ENCODE measurements at regions not wholly inside any gene's neighbourhood (a gene's known extent, or its start where the extent isn't known, plus 50 kb on each side); places are given as distances from the start of the nearest gene placed in this dataset.

DNA sequence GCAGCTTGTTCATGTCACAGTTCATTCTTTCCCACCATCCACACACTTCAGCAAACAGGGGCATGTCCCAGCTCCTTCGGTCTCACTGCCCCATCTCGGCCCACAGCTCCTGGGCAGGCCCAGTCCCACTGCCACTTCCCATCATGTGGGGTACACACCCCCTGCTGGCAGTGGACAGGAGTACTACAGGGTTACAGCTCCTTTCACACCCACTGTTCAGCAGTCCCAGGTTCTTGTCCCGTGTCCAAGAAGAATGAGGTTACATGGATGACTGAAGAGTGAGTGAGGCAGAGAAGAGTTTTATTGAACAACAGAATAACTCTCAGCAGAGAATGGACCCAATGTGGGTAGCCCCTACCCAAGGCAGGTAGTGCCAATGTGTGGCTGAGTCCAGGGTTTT lies 77.8 kb upstream of the SMLR1 start:
- TF ChIP-seq, protein P1, sequence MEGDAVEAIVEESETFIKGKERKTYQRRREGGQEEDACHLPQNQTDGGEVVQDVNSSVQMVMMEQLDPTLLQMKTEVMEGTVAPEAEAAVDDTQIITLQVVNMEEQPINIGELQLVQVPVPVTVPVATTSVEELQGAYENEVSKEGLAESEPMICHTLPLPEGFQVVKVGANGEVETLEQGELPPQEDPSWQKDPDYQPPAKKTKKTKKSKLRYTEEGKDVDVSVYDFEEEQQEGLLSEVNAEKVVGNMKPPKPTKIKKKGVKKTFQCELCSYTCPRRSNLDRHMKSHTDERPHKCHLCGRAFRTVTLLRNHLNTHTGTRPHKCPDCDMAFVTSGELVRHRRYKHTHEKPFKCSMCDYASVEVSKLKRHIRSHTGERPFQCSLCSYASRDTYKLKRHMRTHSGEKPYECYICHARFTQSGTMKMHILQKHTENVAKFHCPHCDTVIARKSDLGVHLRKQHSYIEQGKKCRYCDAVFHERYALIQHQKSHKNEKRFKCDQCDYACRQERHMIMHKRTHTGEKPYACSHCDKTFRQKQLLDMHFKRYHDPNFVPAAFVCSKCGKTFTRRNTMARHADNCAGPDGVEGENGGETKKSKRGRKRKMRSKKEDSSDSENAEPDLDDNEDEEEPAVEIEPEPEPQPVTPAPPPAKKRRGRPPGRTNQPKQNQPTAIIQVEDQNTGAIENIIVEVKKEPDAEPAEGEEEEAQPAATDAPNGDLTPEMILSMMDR (IDR thresholded peaks at IDR 0.05): no peak
- no peak for TF ChIP-seq SIN3A (IDR thresholded peaks at IDR 0.05; ENCODE audit: borderline replicate concordance, insufficient read depth, low read depth, low read length)
